ENCODE measurements at regions not wholly inside any gene's neighbourhood (a gene's known extent, or its start where the extent isn't known, plus 50 kb on each side); places are given as distances from the start of the nearest gene placed in this dataset.

DNA sequence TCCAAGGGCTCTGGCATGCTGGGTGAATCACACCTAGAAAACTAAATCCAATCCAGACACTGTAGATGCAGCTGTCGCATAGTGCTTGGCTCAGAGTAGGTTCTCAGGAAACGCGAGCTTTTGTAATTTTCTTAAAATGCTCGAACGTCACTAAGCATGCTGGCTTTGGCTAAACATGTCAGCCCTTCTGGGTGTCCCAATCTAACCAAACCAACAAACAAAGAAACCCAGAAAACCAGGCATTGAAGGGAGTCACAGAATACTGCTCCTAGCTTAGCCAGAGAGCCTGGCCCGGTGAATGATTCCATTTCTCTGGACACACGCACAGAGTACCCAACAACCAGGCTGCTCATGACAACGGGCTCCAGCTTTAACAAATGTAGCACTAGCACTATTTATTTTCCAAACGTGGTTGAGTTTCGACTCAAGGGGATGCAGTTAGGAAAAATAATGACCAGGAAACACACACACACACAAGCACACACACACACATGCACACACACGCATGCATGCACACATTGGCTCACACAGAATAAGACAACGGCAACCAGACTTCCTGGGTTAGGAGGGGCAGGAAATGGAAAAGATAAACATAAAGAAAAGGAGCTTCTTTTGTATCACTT, 492.6 kb downstream of the MIAT start:
- DNase-seq (ENCODE audit: low read depth), result no peak
- Histone ChIP-seq H3K4me3 (ENCODE audit: low read depth, low read length) (no peak overlapping the region), H3K36me3 (ENCODE audit: control insufficient read depth, insufficient read depth, low read length) (no peaks in the 10 kb centered on the region), H3K27me3 (ENCODE audit: control insufficient read depth, insufficient read depth, low read length) (no peaks in the 10 kb centered on the region)
- TF ChIP-seq CTCF (IDR thresholded peaks at IDR 0.05; ENCODE audit: insufficient read depth, low read length, poor library complexity, severe bottlenecking), result no peak

DNA sequence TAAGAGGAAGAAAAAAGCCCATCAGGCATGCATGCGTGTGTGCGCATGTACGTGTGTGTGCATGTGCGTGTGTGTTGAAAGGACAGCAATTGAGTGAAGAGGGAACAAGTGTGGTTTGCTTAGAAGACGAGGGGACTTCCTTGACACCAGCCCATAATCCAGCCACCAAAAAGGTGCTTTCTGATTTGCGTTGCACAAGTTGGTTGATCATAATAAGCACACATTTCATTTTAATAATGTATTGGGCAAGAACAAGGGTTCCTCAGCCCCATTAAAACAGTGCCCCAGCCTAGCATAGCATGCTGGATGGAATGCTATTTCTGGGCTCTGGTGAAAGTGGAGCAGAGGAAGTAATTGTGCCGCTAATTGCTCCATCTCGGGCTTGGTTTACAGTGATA, 493.2 kb downstream of the MIAT start:
- no peak for DNase-seq (ENCODE audit: low read depth)
- no peak for TF ChIP-seq CTCF (IDR thresholded peaks at IDR 0.05; ENCODE audit: insufficient read depth, low read length, poor library complexity, severe bottlenecking)
- Histone ChIP-seq H3K36me3 (ENCODE audit: control insufficient read depth, insufficient read depth, low read length) (no peaks in the 10 kb centered on the region), H3K27me3 (ENCODE audit: control insufficient read depth, insufficient read depth, low read length) (no peaks in the 10 kb centered on the region), H3K4me3 (ENCODE audit: low read depth, low read length) (no peak overlapping the region)

- no peak for TF ChIP-seq CTCF (IDR thresholded peaks at IDR 0.05; ENCODE audit: insufficient read depth, low read length, poor library complexity, severe bottlenecking)
- no peaks in the 10 kb centered on the region for H3K27me3 ChIP-seq (ENCODE audit: control insufficient read depth, insufficient read depth, low read length)
- H3K4me3 ChIP-seq (ENCODE audit: low read depth, low read length), result no peak overlapping the region
- no peak for DNase-seq (ENCODE audit: low read depth)
- no peaks in the 10 kb centered on the region for H3K36me3 ChIP-seq (ENCODE audit: control insufficient read depth, insufficient read depth, low read length)
These were observed 494.0 kb downstream of the MIAT start for GRCh38 chr22:27151407-27151806.

- TF ChIP-seq CTCF (IDR thresholded peaks at IDR 0.05; ENCODE audit: insufficient read depth, low read length, poor library complexity, severe bottlenecking), result no peak
- no peaks in the 10 kb centered on the region for H3K27me3 ChIP-seq (ENCODE audit: control insufficient read depth, insufficient read depth, low read length)
- H3K36me3 ChIP-seq (ENCODE audit: control insufficient read depth, insufficient read depth, low read length), result no peaks in the 10 kb centered on the region
- DNase-seq (ENCODE audit: low read depth), result no peak
- no peak overlapping the region for H3K4me3 ChIP-seq (ENCODE audit: low read depth, low read length)
These were observed 494.6 kb downstream of the MIAT start for GRCh38 chr22:27152033-27152432.

DNA sequence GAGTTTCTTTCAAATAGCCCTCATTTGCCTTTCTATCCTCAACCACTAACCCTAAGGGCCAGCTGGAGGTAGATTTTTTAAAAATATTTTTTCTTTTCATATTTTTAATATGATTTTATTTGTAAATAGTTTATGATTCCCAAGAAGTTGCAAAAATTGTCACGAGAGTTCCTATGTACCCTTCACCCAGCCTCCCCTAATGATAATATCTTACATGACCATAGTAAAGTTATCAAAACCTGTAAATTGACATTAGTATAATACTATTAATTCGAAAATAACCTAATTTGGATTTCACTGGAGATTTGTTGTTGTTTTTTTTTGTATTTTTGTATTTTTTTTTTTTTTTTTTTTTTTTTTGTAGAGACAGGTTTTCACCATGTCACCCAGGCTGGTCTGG, 495.5 kb downstream of the MIAT start:
- no peak overlapping the region for H3K4me3 ChIP-seq (ENCODE audit: low read depth, low read length)
- no peaks in the 10 kb centered on the region for H3K36me3 ChIP-seq (ENCODE audit: control insufficient read depth, insufficient read depth, low read length)
- TF ChIP-seq CTCF (IDR thresholded peaks at IDR 0.05; ENCODE audit: insufficient read depth, low read length, poor library complexity, severe bottlenecking), result no peak
- no peak for DNase-seq (ENCODE audit: low read depth)
- no peaks in the 10 kb centered on the region for H3K27me3 ChIP-seq (ENCODE audit: control insufficient read depth, insufficient read depth, low read length)

- TF ChIP-seq CTCF (IDR thresholded peaks at IDR 0.05; ENCODE audit: insufficient read depth, low read length, poor library complexity, severe bottlenecking), result no peak
- no peaks in the 10 kb centered on the region for H3K36me3 ChIP-seq (ENCODE audit: control insufficient read depth, insufficient read depth, low read length)
- no peak for DNase-seq (ENCODE audit: low read depth)
These were observed 496.0 kb downstream of the MIAT start for GRCh38 chr22:27153386-27153785.

More at GRCh38 chr22:27153386-27153785, 496.0 kb downstream of the MIAT start:
- Histone ChIP-seq H3K27me3 (ENCODE audit: control insufficient read depth, insufficient read depth, low read length) (no peaks in the 10 kb centered on the region), H3K4me3 (ENCODE audit: low read depth, low read length) (no peak overlapping the region)

All from kidney epithelial cell (primary cell).